Sigmoid colon (tissue), 6 donors: ENCODE measurements at regions not wholly inside any gene's neighbourhood (a gene's known extent, or its start where the extent isn't known, plus 50 kb on each side); places are given as distances from the start of the nearest gene placed in this dataset.

ENCODE experiments used
- DNase-seq: peaks from one replicate; pipeline ENCODE4 v3.0.0-alpha.2; 2019
- H3K27ac ChIP-seq, 4 donors: fragments of 200-600 bp; sonication (generic); one replicate each; pipeline ENCODE4 v1.5.1; 2016 to 2019; ENCODE audit warnings: mild to moderate bottlenecking in 1 of 4
- H3K27me3 ChIP-seq, 3 donors: fragments of 200-600 bp; sonication (generic); one replicate each; pipeline ENCODE4 v1.5.1; 2019; ENCODE audit warnings: mild to moderate bottlenecking in 1 of 3
- H3K36me3 ChIP-seq, 4 donors: fragments of 200-600 bp; sonication (generic); one replicate each; pipeline ENCODE4 v1.5.1; 2016 to 2019
- H3K4me1 ChIP-seq, 4 donors: fragments of 200-600 bp; sonication (generic); one replicate each; pipeline ENCODE4 v1.5.1; 2017 to 2019
- H3K4me3 ChIP-seq, 4 donors: fragments of 200-600 bp; sonication (generic); one replicate each; pipeline ENCODE4 v1.5.1; 2017 to 2019; ENCODE audit warnings: mild to moderate bottlenecking in 2 of 4, moderate library complexity in 1 of 4
- H3K9me3 ChIP-seq, 4 donors: fragments of 200-600 bp in 3 of 4; sonication (generic) in 3 of 4; one replicate each; pipeline versions ENCODE4 v1.5.1 to v1.6.1; 2013 to 2019
- EP300 ChIP-seq, 4 donors: sonication (generic); formaldehyde crosslinking; IDR thresholded peaks; one replicate each; pipeline ENCODE4 v1.6.1; 2017; ENCODE audit warnings: antibody characterized with exemption in 4 of 4
- POLR2A ChIP-seq, 2 donors: fragments of 450-650 bp; IDR thresholded peaks; one replicate each; pipeline ENCODE4 v1.6.1; 2016; ENCODE audit warnings: antibody characterized with exemption in 2 of 2, mild to moderate bottlenecking in 2 of 2, moderate library complexity in 2 of 2
- POLR2AphosphoS5 ChIP-seq, 4 donors: sonication (generic); formaldehyde crosslinking; IDR thresholded peaks; one replicate each; pipeline ENCODE4 v1.6.1; 2017; ENCODE audit warnings: antibody characterized with exemption in 4 of 4
- WGBS, 2 donors: extraction: QIAGEN DNeasy Blood & Tissue Kit; methylation state at CpG; one replicate each; pipeline ENCODE4 v1.1.7; 2013; 5-methylcytosine and 5-hydroxymethylcytosine counted together
- intact Hi-C: fragments of 100-400 bp; cut with DNase I; formaldehyde crosslinking; loops from one replicate; pipeline ENCODE4 v1.15.1; 2023
- TF ChIP-seq, protein P1 (sequence below), 4 experiments: fragments of 450-650 bp in 3 of 4; fragments of 200-600 bp in 1 of 4; IDR thresholded peaks; one replicate each; pipeline ENCODE4 v1.5.1; 2016 to 2019; ENCODE audit warnings: antibody characterized with exemption in 4 of 4, mild to moderate bottlenecking in 3 of 4, moderate library complexity in 2 of 4
- donor health status: healthy with polysubstance abuse.
- donor health status: healthy.

DNA sequence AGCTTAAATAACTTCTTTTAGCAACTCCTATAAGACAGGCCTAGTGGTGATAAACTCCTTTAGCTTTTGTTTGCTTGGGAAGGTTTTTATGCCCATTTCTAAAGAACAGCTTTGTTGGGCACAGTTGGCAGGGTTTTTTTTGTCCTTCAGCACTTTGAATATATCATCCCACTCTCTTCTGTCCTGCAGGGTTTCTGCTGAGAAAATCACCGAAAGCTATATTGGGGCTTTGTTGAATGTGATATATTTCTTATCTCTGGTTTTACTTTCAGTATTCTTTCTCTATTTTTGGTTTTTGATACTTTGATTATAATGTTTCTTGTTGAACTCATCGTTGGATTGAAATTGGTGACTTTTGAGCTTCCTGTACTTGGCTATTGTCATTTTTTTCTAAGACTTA lies 372.8 kb upstream of the ZC3H15 start:
- intact Hi-C loops: no loop called here

DNA sequence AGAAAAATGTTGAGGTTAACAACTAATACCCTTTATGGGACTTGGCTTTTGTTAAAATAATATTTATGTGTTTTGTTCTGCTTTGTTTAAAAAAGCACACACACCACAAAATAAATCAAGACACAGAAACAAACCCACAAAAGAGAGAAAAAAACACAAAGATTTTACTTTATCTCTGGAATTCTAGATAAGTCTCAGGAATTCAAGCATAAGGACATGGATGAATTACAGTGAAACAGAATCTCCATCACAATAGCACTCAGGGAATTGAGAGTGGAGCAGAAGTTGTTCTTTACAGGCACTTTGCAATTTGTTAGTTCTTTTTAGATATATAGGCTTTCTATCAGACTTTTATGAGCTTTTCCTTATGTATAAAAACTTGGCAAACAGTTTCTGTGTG lies 360.9 kb upstream of the ZC3H15 start:
- H3K36me3 ChIP-seq: no peaks in the 10 kb centered on the region
- H3K27me3 ChIP-seq: no peaks in the 10 kb centered on the region
- intact Hi-C loops: no loop called here
- H3K4me3 ChIP-seq: no peak overlapping the region
- H3K9me3 ChIP-seq: no peaks in the 10 kb centered on the region
- TF ChIP-seq EP300 (IDR thresholded peaks at IDR 0.05): no peak
- TF ChIP-seq, protein P1, sequence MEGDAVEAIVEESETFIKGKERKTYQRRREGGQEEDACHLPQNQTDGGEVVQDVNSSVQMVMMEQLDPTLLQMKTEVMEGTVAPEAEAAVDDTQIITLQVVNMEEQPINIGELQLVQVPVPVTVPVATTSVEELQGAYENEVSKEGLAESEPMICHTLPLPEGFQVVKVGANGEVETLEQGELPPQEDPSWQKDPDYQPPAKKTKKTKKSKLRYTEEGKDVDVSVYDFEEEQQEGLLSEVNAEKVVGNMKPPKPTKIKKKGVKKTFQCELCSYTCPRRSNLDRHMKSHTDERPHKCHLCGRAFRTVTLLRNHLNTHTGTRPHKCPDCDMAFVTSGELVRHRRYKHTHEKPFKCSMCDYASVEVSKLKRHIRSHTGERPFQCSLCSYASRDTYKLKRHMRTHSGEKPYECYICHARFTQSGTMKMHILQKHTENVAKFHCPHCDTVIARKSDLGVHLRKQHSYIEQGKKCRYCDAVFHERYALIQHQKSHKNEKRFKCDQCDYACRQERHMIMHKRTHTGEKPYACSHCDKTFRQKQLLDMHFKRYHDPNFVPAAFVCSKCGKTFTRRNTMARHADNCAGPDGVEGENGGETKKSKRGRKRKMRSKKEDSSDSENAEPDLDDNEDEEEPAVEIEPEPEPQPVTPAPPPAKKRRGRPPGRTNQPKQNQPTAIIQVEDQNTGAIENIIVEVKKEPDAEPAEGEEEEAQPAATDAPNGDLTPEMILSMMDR (IDR thresholded peaks at IDR 0.05): no peak
- TF ChIP-seq POLR2A (IDR thresholded peaks at IDR 0.05): no peak
- TF ChIP-seq POLR2AphosphoS5 (IDR thresholded peaks at IDR 0.05): no peak
- H3K4me1 ChIP-seq: peaks cover 0 to 14% (median 6%) of the 10 kb centered on the region in 4 donors
- DNase-seq: no peak
- H3K27ac ChIP-seq: no peak overlapping the region

More for the DNA sequence above, 372.8 kb upstream of the ZC3H15 start:
- Histone ChIP-seq H3K4me1 (no peaks in the 10 kb centered on the region), H3K27ac (no peak overlapping the region), H3K9me3 (no peaks in the 10 kb centered on the region), H3K27me3 (no peaks in the 10 kb centered on the region), H3K36me3 (no peaks in the 10 kb centered on the region), H3K4me3 (no peak overlapping the region)
- TF ChIP-seq POLR2AphosphoS5 (IDR thresholded peaks at IDR 0.05): no peak
- no peak for TF ChIP-seq POLR2A (IDR thresholded peaks at IDR 0.05)
- no peak for TF ChIP-seq EP300 (IDR thresholded peaks at IDR 0.05)
- TF ChIP-seq, protein P1 (IDR thresholded peaks at IDR 0.05): no peak
- 95% methylated on average over 2 of the region's 2 CpGs for WGBS, 2 donors
- DNase-seq: no peak

DNA sequence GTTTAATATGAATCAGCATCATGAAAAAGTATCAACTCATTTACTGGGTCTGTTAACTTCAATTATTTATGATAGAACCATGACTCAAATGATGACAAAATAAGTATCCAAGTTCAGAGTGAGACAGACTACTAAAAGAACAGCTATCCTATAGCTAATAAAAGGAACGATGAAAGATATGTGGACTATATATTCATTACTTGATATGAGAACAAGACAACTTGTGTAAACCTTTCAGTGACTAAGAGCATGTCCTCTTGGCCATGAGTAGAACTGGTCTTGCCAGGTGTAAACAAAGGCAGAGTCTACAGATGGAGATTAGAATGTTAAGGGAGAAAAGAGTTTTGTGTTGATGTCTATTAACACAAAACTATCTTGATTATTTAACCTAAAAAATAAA lies 360.4 kb upstream of the ZC3H15 start:
- intact Hi-C loops: no loop called here
- H3K4me3 ChIP-seq: no peak overlapping the region
- no peak for DNase-seq
- peaks cover 0 to 14% (median 11%) of the 10 kb centered on the region in 4 donors for H3K4me1 ChIP-seq
- no peak for TF ChIP-seq POLR2AphosphoS5 (IDR thresholded peaks at IDR 0.05)
- TF ChIP-seq, protein P1 (IDR thresholded peaks at IDR 0.05): no peak
- no peak for TF ChIP-seq POLR2A (IDR thresholded peaks at IDR 0.05)
- TF ChIP-seq EP300 (IDR thresholded peaks at IDR 0.05): no peak
- H3K27me3 ChIP-seq: no peaks in the 10 kb centered on the region
- no peaks in the 10 kb centered on the region for H3K9me3 ChIP-seq
- no peaks in the 10 kb centered on the region for H3K36me3 ChIP-seq
- no peak overlapping the region for H3K27ac ChIP-seq
- 54 to 67% methylated on average over 1 of the region's 1 CpG for whole genome bisulfite sequencing, 2 donors

DNA sequence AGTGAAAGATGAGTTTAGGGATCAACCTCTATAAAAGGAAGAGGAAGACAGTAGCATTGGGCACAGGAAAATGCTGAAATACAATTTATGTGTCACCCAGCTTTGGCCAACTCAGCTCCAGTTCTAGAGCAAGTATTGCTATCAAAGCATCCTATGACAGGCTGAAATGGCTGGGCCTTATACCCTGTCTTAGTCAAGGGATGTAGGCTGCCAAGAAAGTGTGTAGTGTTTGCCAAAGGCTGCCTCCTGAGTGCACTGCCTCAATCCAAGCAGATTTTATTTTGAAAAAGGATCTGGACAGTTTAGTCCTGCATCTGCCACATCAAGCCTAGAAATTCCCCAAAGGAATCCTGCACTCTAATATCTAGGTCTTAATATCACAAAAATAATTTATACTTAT lies 359.9 kb upstream of the ZC3H15 start:
- no peak overlapping the region for H3K27ac ChIP-seq
- DNase-seq: no peak
- no peaks in the 10 kb centered on the region for H3K9me3 ChIP-seq
- TF ChIP-seq POLR2AphosphoS5 (IDR thresholded peaks at IDR 0.05) (no peak), EP300 (IDR thresholded peaks at IDR 0.05) (no peak), POLR2A (IDR thresholded peaks at IDR 0.05) (no peak)
- TF ChIP-seq, protein P1 (IDR thresholded peaks at IDR 0.05): no peak
- intact Hi-C loops: no loop called here
- H3K36me3 ChIP-seq: no peaks in the 10 kb centered on the region
- no peaks in the 10 kb centered on the region for H3K27me3 ChIP-seq
- H3K4me1 ChIP-seq: peaks cover 0 to 16% (median 13%) of the 10 kb centered on the region in 4 donors
- no peak overlapping the region for H3K4me3 ChIP-seq
